ENCODE measurements at regions not wholly inside any gene's neighbourhood (a gene's known extent, or its start where the extent isn't known, plus 50 kb on each side); places are given as distances from the start of the nearest gene placed in this dataset.

GRCh38 chr18:54086046-54086802 lies 138.2 kb downstream of the MBD2 start:
- H3K4me3 ChIP-seq (replicated peaks; ENCODE audit: low read depth, low read length) = no peak overlapping the region
- no peak for TF ChIP-seq CTCF (IDR thresholded peaks at IDR 0.05; ENCODE audit: low read length, missing control alignments)
- DNase-seq (ENCODE audit: low read depth) = no peak

GRCh38 chr18:54080858-54081257 lies 143.6 kb downstream of the MBD2 start:
- DNase-seq (ENCODE audit: low read depth) = no peak
- H3K4me3 ChIP-seq (replicated peaks; ENCODE audit: low read depth, low read length) = no peak overlapping the region
- TF ChIP-seq CTCF (IDR thresholded peaks at IDR 0.05; ENCODE audit: low read length, missing control alignments) = no peak

GRCh38 chr18:54076166-54076565 lies 148.3 kb downstream of the MBD2 start:
- TF ChIP-seq CTCF (IDR thresholded peaks at IDR 0.05; ENCODE audit: low read length, missing control alignments) = no peak
- no peak for DNase-seq (ENCODE audit: low read depth)
- no peak overlapping the region for H3K4me3 ChIP-seq (replicated peaks; ENCODE audit: low read depth, low read length)

- no peak for DNase-seq (ENCODE audit: low read depth)
- TF ChIP-seq CTCF (IDR thresholded peaks at IDR 0.05; ENCODE audit: low read length, missing control alignments) = no peak
- no peak overlapping the region for H3K4me3 ChIP-seq (replicated peaks; ENCODE audit: low read depth, low read length)
Observed at GRCh38 chr18:54075689-54076088, 148.8 kb downstream of the MBD2 start.

- no peak for DNase-seq (ENCODE audit: low read depth)
- no peak overlapping the region for H3K4me3 ChIP-seq (replicated peaks; ENCODE audit: low read depth, low read length)
- no peak for TF ChIP-seq CTCF (IDR thresholded peaks at IDR 0.05; ENCODE audit: low read length, missing control alignments)
Observed at GRCh38 chr18:54069729-54070128, 154.7 kb downstream of the MBD2 start.

- no peak overlapping the region for H3K4me3 ChIP-seq (replicated peaks; ENCODE audit: low read depth, low read length)
- no peak for TF ChIP-seq CTCF (IDR thresholded peaks at IDR 0.05; ENCODE audit: low read length, missing control alignments)
- no peak for DNase-seq (ENCODE audit: low read depth)
Observed at GRCh38 chr18:54060343-54061005, 164.0 kb downstream of the MBD2 start.

All from fibroblast of pulmonary artery (primary cell).